Spleen (tissue), 7 donors: ENCODE measurements at regions not wholly inside any gene's neighbourhood (a gene's known extent, or its start where the extent isn't known, plus 50 kb on each side); places are given as distances from the start of the nearest gene placed in this dataset.

Experiments
- POLR2A ChIP-seq, 3 donors: fragments of 450-650 bp; IDR thresholded peaks; one replicate each; pipeline ENCODE4 v1.5.1; 2017; ENCODE audit warnings: antibody characterized with exemption in 3 of 3, mild to moderate bottlenecking in 1 of 3
- POLR2AphosphoS5 ChIP-seq, 3 donors: sonication (generic); formaldehyde crosslinking; IDR thresholded peaks; one replicate each; pipeline ENCODE4 v1.5.1; 2017; ENCODE audit warnings: antibody characterized with exemption in 3 of 3
- TF ChIP-seq, protein P1 (sequence below), 11 experiments: fragments of 200-600 bp in 7 of 11; fragments of 450-650 bp in 4 of 11; sonication (generic) in 4 of 11; IDR thresholded peaks in 8 of 11; conservative IDR thresholded peaks in 3 of 11; 1 replicate in 7 of 11; 2 replicates in 4 of 11; pipeline versions ENCODE4 v1.4.0 to v1.8.0; 2016 to 2021; ENCODE audit warnings: antibody characterized with exemption in 11 of 11, inconsistent platforms in 4 of 11, mild to moderate bottlenecking in 1 of 11
- donor health status: DM: no; HTN: no; CAD: no; lungs with moderate emphysema.
- donor health status: DM: no; HTN: no; CAD: no.
- donor health status: DM: no; HTN: no; CAD: no.

DNA sequence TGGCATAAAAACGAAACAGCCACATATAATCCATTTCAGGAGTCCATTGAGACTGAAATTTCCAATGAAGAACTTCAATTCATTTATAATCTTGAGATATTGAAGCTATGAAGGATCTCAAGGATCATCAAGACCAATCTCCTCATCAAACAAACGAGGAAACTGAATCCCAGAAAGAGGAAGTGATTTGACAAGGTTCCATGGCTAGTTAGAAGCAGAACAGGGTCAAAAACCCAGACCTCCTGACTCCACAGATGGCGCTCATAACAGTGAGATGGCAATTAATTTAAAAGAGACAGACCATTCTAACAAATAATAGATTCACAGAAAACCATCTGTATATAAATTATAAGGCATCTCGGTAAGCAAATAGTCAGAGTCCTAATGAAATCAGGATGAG lies 229.7 kb downstream of the KCTD12 start:
- TF ChIP-seq POLR2AphosphoS5 (IDR thresholded peaks at IDR 0.05) = no peak
- TF ChIP-seq, protein P1, sequence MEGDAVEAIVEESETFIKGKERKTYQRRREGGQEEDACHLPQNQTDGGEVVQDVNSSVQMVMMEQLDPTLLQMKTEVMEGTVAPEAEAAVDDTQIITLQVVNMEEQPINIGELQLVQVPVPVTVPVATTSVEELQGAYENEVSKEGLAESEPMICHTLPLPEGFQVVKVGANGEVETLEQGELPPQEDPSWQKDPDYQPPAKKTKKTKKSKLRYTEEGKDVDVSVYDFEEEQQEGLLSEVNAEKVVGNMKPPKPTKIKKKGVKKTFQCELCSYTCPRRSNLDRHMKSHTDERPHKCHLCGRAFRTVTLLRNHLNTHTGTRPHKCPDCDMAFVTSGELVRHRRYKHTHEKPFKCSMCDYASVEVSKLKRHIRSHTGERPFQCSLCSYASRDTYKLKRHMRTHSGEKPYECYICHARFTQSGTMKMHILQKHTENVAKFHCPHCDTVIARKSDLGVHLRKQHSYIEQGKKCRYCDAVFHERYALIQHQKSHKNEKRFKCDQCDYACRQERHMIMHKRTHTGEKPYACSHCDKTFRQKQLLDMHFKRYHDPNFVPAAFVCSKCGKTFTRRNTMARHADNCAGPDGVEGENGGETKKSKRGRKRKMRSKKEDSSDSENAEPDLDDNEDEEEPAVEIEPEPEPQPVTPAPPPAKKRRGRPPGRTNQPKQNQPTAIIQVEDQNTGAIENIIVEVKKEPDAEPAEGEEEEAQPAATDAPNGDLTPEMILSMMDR (IDR thresholded peaks at IDR 0.05 in 8 of 11, conservative IDR thresholded peaks at IDR 0.05 in 3 of 11) = no peak
- TF ChIP-seq POLR2A (IDR thresholded peaks at IDR 0.05) = no peak
